K562 (cell line): ENCODE measurements at regions not wholly inside any gene's neighbourhood (a gene's known extent, or its start where the extent isn't known, plus 50 kb on each side); places are given as distances from the start of the nearest gene placed in this dataset.

Source experiments
- FOXA1 ChIP-seq: fragments of 450-650 bp; IDR thresholded peaks from 2 replicates; pipeline ENCODE4 v1.6.1; 2016; ENCODE audit warnings: mild to moderate bottlenecking, borderline replicate concordance
- POLR2A ChIP-seq: fragments of 450-650 bp; conservative IDR thresholded peaks from 2 replicates; pipeline ENCODE4 v1.6.1; 2016
- RCOR1 ChIP-seq, 2 experiments: IDR thresholded peaks; 2 replicates each; pipeline ENCODE4 v1.6.1; 2012; ENCODE audit warnings: low read depth in 2 of 2, low read length in 2 of 2, borderline replicate concordance in 1 of 2, improper control_type of control experiment in 1 of 2

DNA sequence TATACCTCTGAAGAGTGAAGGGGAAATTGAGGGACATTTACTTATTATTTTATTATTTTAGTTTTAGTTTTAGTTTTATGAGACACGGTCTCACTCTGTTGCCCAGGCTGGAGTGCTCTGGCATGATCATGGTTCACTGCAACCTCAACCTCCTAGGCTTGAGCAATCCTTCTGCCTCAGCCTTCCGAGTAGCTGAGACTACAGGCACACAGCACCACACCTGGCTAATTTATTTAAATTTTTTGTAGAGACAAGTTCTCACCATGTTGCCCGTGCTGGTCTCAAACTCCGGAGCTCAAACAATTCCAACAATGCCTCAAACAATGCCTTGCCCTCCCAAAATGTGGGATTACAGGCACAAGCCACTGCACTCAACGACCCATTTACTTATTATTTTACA lies 68.4 kb upstream of the BMP2K start:
- no peak for TF ChIP-seq FOXA1
- TF ChIP-seq RCOR1 (IDR thresholded peaks at IDR 0.05; ENCODE audit: borderline replicate concordance in 1 of 2, low read depth in 2 of 2, low read length in 2 of 2) = no peak
- TF ChIP-seq POLR2A = no peak
